Uterus (tissue), 2 donors: ENCODE measurements at regions not wholly inside any gene's neighbourhood (a gene's known extent, or its start where the extent isn't known, plus 50 kb on each side); places are given as distances from the start of the nearest gene placed in this dataset.

Source experiments
- POLR2A ChIP-seq, 2 donors: fragments of 450-650 bp; IDR thresholded peaks; one replicate each; pipeline ENCODE4 v1.6.1; 2016; ENCODE audit warnings: antibody characterized with exemption in 2 of 2, mild to moderate bottlenecking in 1 of 2, moderate library complexity in 1 of 2
- TF ChIP-seq, protein P1 (sequence below), 4 experiments: fragments of 200-600 bp in 2 of 4; fragments of 450-650 bp in 2 of 4; sonication (generic) in 2 of 4; IDR thresholded peaks; one replicate each; pipeline ENCODE4 v1.5.1; 2016 to 2019; ENCODE audit warnings: antibody characterized with exemption in 4 of 4, mild to moderate bottlenecking in 2 of 4, moderate library complexity in 1 of 4

DNA sequence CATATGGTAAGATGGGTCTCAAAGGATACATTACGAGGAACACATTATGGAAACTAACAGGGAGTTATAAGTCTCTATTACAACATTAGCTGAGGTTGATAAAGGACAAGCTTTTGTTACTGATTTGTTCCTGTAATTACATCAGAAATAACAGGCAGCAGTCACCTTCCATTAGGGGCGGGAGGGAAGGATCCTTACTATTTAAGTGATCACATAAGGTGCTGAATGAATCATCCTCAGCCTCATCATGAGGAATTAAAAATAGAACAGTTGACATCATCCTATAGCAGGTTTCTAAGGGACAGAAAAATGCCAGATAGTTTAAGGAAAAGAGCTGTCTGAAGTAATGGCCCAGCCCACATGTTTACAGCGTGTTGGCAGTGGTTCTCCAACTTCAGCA lies 86.9 kb upstream of the MGAT5 start:
- TF ChIP-seq, protein P1, sequence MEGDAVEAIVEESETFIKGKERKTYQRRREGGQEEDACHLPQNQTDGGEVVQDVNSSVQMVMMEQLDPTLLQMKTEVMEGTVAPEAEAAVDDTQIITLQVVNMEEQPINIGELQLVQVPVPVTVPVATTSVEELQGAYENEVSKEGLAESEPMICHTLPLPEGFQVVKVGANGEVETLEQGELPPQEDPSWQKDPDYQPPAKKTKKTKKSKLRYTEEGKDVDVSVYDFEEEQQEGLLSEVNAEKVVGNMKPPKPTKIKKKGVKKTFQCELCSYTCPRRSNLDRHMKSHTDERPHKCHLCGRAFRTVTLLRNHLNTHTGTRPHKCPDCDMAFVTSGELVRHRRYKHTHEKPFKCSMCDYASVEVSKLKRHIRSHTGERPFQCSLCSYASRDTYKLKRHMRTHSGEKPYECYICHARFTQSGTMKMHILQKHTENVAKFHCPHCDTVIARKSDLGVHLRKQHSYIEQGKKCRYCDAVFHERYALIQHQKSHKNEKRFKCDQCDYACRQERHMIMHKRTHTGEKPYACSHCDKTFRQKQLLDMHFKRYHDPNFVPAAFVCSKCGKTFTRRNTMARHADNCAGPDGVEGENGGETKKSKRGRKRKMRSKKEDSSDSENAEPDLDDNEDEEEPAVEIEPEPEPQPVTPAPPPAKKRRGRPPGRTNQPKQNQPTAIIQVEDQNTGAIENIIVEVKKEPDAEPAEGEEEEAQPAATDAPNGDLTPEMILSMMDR (IDR thresholded peaks at IDR 0.05) = no peak
- no peak for TF ChIP-seq POLR2A (IDR thresholded peaks at IDR 0.05)
